ENCODE measurements at regions not wholly inside any gene's neighbourhood (a gene's known extent, or its start where the extent isn't known, plus 50 kb on each side); places are given as distances from the start of the nearest gene placed in this dataset.

DNA sequence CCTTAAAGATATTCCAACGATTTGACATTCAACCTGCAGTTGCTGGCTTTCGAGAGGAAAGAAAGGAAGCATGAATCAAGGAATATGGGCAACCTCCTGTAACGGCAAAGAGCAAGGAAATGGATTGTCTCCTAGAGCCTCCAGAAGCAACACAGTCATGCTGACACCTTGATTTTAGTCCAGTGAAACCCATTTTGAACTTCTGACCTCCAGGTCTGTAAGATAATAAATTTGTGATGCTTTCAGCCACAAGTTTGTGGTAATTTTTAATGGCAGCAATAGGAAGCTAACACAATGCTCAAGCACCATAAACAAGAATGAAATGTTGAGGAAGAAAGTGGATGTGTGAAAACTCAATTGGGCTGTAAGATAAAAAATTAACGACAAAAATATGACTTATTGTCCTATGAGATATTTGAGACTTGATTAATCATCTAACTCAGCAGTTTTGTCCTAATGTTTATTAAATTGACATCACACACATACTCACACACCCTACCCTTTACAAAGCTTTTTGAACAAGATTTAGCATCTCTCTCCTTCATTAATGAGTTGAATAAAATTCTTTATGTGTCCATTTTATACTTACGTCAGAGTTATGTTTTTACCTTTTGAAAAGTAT is 857.2 kb upstream of the INTU start:
- Histone ChIP-seq H3F3A (ENCODE audit: control insufficient read depth, insufficient read depth) (no peaks in the 10 kb centered on the region), H3K4me3 (ENCODE audit: low read length) (no peak overlapping the region), H3K27me3 (ENCODE audit: control insufficient read depth, low read length) (no peaks in the 10 kb centered on the region), H3K79me2 (ENCODE audit: control insufficient read depth, low read length) (no peaks in the 10 kb centered on the region), H3K36me3 (ENCODE audit: control insufficient read depth, low read length) (no peaks in the 10 kb centered on the region), H4K20me1 (ENCODE audit: control insufficient read depth, insufficient read depth, low read depth, low read length) (no peaks in the 10 kb centered on the region), H3K9me3 (ENCODE audit: control insufficient read depth, insufficient read depth, low read length) (no peaks in the 10 kb centered on the region), H3K27ac (ENCODE audit: low read depth, low read length) (no peak overlapping the region), H3K4me1 (ENCODE audit: control insufficient read depth, low read length) (no peaks in the 10 kb centered on the region), H3K4me2 (ENCODE audit: low read length) (no peak overlapping the region), H3K9me2 (replicated peaks; ENCODE audit: control insufficient read depth, low read length) (no peaks in the 10 kb centered on the region)
- TF ChIP-seq EZH2phosphoT487 (IDR thresholded peaks at IDR 0.05; ENCODE audit: borderline replicate concordance, low read length): no peak
- TF ChIP-seq, protein P1, sequence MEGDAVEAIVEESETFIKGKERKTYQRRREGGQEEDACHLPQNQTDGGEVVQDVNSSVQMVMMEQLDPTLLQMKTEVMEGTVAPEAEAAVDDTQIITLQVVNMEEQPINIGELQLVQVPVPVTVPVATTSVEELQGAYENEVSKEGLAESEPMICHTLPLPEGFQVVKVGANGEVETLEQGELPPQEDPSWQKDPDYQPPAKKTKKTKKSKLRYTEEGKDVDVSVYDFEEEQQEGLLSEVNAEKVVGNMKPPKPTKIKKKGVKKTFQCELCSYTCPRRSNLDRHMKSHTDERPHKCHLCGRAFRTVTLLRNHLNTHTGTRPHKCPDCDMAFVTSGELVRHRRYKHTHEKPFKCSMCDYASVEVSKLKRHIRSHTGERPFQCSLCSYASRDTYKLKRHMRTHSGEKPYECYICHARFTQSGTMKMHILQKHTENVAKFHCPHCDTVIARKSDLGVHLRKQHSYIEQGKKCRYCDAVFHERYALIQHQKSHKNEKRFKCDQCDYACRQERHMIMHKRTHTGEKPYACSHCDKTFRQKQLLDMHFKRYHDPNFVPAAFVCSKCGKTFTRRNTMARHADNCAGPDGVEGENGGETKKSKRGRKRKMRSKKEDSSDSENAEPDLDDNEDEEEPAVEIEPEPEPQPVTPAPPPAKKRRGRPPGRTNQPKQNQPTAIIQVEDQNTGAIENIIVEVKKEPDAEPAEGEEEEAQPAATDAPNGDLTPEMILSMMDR (IDR thresholded peaks at IDR 0.05; ENCODE audit: low read depth, low read length, poor library complexity, severe bottlenecking): no peak

DNA sequence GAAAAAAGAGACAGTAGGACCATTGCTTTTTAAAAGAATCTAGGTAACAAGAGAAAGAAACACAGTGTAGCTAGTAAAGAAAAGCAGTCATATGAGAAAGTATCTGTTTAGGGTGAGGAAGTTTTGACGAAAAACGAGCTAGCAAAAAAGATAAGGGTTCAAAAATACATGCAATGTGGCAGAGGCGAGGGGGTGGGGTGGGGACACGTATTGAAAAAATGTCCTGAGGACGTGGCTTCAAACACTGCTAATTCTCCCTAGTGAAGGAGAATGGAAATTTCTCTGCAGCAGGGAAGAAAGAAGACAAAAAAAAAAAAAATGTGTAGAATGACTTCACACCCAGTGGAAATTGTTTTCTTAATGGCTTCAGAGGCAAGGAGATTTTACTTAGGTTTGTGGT is 856.4 kb upstream of the INTU start:
- Histone ChIP-seq H4K20me1 (ENCODE audit: control insufficient read depth, insufficient read depth, low read depth, low read length) (no peaks in the 10 kb centered on the region), H3K27me3 (ENCODE audit: control insufficient read depth, low read length) (no peaks in the 10 kb centered on the region), H3K27ac (ENCODE audit: low read depth, low read length) (no peak overlapping the region), H3K9me2 (replicated peaks; ENCODE audit: control insufficient read depth, low read length) (no peaks in the 10 kb centered on the region), H3K36me3 (ENCODE audit: control insufficient read depth, low read length) (no peaks in the 10 kb centered on the region), H3K79me2 (ENCODE audit: control insufficient read depth, low read length) (no peaks in the 10 kb centered on the region), H3K4me2 (ENCODE audit: low read length) (no peak overlapping the region), H3K4me3 (ENCODE audit: low read length) (no peak overlapping the region), H3K4me1 (ENCODE audit: control insufficient read depth, low read length) (no peaks in the 10 kb centered on the region), H3K9me3 (ENCODE audit: control insufficient read depth, insufficient read depth, low read length) (no peaks in the 10 kb centered on the region), H3F3A (ENCODE audit: control insufficient read depth, insufficient read depth) (no peaks in the 10 kb centered on the region)
- TF ChIP-seq, protein P1 (IDR thresholded peaks at IDR 0.05; ENCODE audit: low read depth, low read length, poor library complexity, severe bottlenecking): no peak
- TF ChIP-seq EZH2phosphoT487 (IDR thresholded peaks at IDR 0.05; ENCODE audit: borderline replicate concordance, low read length): no peak

DNA sequence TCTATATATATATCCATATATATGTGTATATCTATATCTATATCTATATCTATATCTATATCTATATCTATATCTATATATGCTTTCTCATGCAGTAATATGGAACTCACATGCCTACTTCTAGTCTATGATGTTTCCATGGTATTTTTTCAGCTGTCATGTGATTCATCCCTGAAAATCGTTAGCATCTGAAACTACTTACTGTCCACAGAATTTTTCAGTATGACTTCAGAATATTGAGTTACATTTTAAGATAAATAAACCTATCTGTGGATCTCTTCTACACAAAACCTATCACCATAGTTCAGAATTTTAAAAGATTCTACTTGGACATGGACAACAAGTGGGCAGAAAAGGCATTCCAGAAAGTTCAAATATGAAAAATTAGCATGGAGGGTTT is 855.1 kb upstream of the INTU start:
- no peaks in the 10 kb centered on the region for H3K27me3 ChIP-seq (ENCODE audit: control insufficient read depth, low read length)
- no peaks in the 10 kb centered on the region for H3F3A ChIP-seq (ENCODE audit: control insufficient read depth, insufficient read depth)
- H3K79me2 ChIP-seq (ENCODE audit: control insufficient read depth, low read length): no peaks in the 10 kb centered on the region
- no peaks in the 10 kb centered on the region for H4K20me1 ChIP-seq (ENCODE audit: control insufficient read depth, insufficient read depth, low read depth, low read length)
- H3K4me3 ChIP-seq (ENCODE audit: low read length): no peak overlapping the region
- no peak overlapping the region for H3K27ac ChIP-seq (ENCODE audit: low read depth, low read length)
- TF ChIP-seq, protein P1 (IDR thresholded peaks at IDR 0.05; ENCODE audit: low read depth, low read length, poor library complexity, severe bottlenecking): no peak
- TF ChIP-seq EZH2phosphoT487 (IDR thresholded peaks at IDR 0.05; ENCODE audit: borderline replicate concordance, low read length): no peak
- H3K36me3 ChIP-seq (ENCODE audit: control insufficient read depth, low read length): no peaks in the 10 kb centered on the region
- no peaks in the 10 kb centered on the region for H3K4me1 ChIP-seq (ENCODE audit: control insufficient read depth, low read length)
- H3K9me2 ChIP-seq (replicated peaks; ENCODE audit: control insufficient read depth, low read length): no peaks in the 10 kb centered on the region
- no peaks in the 10 kb centered on the region for H3K9me3 ChIP-seq (ENCODE audit: control insufficient read depth, insufficient read depth, low read length)
- H3K4me2 ChIP-seq (ENCODE audit: low read length): no peak overlapping the region
